ENCODE measurements at regions not wholly inside any gene's neighbourhood (a gene's known extent, or its start where the extent isn't known, plus 50 kb on each side); places are given as distances from the start of the nearest gene placed in this dataset.

DNA sequence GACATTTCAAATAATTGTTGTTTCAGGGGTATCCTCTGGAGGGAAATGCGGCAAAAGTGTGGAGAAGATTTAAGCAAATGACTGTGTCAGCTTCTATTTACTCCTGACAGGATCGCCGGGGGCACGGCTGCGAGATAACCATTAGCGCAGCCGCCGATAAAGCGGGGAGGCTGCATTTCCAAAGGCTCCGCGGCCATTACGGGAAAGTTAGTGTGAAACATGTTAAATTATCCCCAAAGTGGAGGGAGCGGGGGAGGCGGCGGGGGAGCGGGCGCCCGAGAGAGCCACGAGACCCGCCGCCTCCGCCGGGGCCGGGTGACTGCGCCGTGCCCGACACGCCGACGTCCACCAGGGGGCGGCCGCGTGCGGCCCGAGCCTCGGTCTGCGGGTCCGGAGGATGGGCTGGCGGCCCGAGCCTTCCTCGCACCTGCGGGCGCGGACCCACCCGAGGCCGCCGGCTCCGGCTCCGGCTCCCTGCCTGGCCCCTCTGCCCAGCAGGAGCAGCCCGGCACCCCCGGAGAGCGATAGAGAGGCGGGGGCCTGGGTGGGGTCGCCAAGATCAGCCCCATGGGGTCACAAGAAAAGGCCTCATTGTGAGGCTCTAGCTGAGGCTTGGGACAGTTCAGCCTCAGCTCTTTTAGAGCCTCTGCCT is 74.4 kb upstream of the PAX2 start:
- H3K9me3 Mint-ChIP-seq (ENCODE audit: low read depth, unreplicated experiment) = no peaks in the 10 kb centered on the region
- CTCF ChIA-PET = interaction anchor here (0.7 kb wide), 2 partner anchors 130 to 207 kb away, joined by 3 to 4 read pairs; no protein-coding TSS in a partner anchor
- DNase-seq = peak; percentile 63
- intact Hi-C loops (cut with micrococcal nuclease; ENCODE audit: unreplicated experiment) = loop anchor here (5.0 to 10.0 kb wide), 2 partner anchors 74 to 206 kb away; partner anchors contain the start of gene PAX2
- H3K4me3 Mint-ChIP-seq (ENCODE audit: low read depth, unreplicated experiment) = no peak overlapping the region
- no TSS peak for BruUV-seq (replicated peaks)
- TF ChIP-seq, protein P1, sequence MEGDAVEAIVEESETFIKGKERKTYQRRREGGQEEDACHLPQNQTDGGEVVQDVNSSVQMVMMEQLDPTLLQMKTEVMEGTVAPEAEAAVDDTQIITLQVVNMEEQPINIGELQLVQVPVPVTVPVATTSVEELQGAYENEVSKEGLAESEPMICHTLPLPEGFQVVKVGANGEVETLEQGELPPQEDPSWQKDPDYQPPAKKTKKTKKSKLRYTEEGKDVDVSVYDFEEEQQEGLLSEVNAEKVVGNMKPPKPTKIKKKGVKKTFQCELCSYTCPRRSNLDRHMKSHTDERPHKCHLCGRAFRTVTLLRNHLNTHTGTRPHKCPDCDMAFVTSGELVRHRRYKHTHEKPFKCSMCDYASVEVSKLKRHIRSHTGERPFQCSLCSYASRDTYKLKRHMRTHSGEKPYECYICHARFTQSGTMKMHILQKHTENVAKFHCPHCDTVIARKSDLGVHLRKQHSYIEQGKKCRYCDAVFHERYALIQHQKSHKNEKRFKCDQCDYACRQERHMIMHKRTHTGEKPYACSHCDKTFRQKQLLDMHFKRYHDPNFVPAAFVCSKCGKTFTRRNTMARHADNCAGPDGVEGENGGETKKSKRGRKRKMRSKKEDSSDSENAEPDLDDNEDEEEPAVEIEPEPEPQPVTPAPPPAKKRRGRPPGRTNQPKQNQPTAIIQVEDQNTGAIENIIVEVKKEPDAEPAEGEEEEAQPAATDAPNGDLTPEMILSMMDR (IDR thresholded peaks at IDR 0.05; ENCODE audit: unreplicated experiment) = peak; percentile 72
- H3K4me1 Mint-ChIP-seq (ENCODE audit: low read depth, unreplicated experiment) = no peaks in the 10 kb centered on the region
- no peak overlapping the region for H3K27ac Mint-ChIP-seq (ENCODE audit: unreplicated experiment)
- H3K27me3 Mint-ChIP-seq (ENCODE audit: unreplicated experiment) = peaks cover 69% of the 10 kb centered on the region
- no peaks in the 10 kb centered on the region for H3K36me3 Mint-ChIP-seq (ENCODE audit: insufficient read depth, unreplicated experiment)

DNA sequence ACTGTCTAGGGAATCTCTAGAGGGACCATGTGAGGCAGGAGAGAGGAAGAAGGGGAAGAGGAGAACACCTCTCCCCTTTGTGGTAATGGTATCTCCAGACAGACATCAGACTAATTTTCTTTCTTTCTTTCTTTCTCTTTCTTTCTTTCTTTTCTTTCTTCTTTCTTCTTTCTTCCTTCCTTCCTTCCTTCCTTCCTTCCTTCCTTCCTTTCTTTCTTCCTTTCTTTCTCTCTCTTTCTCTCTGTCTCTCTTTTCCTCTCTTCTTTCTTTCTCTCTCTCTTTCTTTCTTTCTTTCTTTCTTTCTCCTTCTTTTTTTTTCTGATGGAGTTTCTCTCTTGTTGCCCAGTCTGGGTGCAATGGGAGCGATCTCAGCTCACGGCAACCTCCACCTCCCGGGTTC is 73.2 kb upstream of the PAX2 start:
- BruUV-seq (replicated peaks) = no TSS peak
- TF ChIP-seq, protein P1 (IDR thresholded peaks at IDR 0.05; ENCODE audit: unreplicated experiment) = no peak
- Mint-ChIP-seq H3K9me3 (ENCODE audit: low read depth, unreplicated experiment) (no peaks in the 10 kb centered on the region), H3K27ac (ENCODE audit: unreplicated experiment) (no peak overlapping the region), H3K36me3 (ENCODE audit: insufficient read depth, unreplicated experiment) (no peaks in the 10 kb centered on the region), H3K27me3 (ENCODE audit: unreplicated experiment) (peaks cover 80% of the 10 kb centered on the region), H3K4me1 (ENCODE audit: low read depth, unreplicated experiment) (no peaks in the 10 kb centered on the region), H3K4me3 (ENCODE audit: low read depth, unreplicated experiment) (no peak overlapping the region)
- CTCF ChIA-PET = no interaction called here
- DNase-seq = no peak
- intact Hi-C loops (cut with micrococcal nuclease; ENCODE audit: unreplicated experiment) = loop anchor here (5.0 to 10.0 kb wide), 2 partner anchors 73 to 205 kb away; partner anchors contain the start of gene PAX2

DNA sequence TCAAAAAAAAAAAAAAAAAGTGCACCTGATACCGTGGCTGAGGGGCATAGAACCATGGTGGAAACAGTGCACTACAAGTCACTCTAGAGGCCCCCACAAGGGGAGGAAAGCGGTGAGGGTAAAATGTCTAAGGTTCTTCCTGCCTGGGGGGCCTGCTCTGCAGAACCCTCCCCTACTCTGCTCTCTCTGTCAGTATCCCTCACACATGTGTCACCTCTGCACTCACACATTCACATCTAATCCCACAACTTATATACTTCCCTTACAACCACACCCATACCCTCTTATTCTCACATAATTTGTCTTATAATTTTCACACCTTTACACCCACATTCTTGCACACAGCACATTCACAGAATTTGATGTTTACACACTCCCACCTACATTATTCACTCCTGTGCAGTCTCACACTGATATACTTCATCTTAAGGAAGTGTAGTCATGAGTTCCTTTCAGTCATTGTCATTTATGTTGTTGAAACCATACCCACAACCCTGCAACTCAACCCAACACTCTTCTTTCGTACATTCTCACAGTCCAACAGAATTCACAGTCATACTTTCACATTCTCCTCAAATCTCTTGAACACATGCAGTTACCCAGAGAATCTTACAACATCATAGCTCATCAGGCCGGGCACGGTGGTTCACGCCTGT is 68.0 kb upstream of the PAX2 start:
- no peak overlapping the region for H3K4me3 Mint-ChIP-seq (ENCODE audit: low read depth, unreplicated experiment)
- no peaks in the 10 kb centered on the region for H3K4me1 Mint-ChIP-seq (ENCODE audit: low read depth, unreplicated experiment)
- intact Hi-C loops (cut with micrococcal nuclease; ENCODE audit: unreplicated experiment) = loop anchor here (10.0 kb wide), 1 partner anchor 67 kb away; the partner anchor contains the start of gene PAX2
- CTCF ChIA-PET = no interaction called here
- H3K27me3 Mint-ChIP-seq (ENCODE audit: unreplicated experiment) = peaks cover 60% of the 10 kb centered on the region
- no peak overlapping the region for H3K27ac Mint-ChIP-seq (ENCODE audit: unreplicated experiment)
- no peaks in the 10 kb centered on the region for H3K9me3 Mint-ChIP-seq (ENCODE audit: low read depth, unreplicated experiment)
- no TSS peak for BruUV-seq (replicated peaks)
- TF ChIP-seq, protein P1 (IDR thresholded peaks at IDR 0.05; ENCODE audit: unreplicated experiment) = no peak
- DNase-seq = no peak
- no peaks in the 10 kb centered on the region for H3K36me3 Mint-ChIP-seq (ENCODE audit: insufficient read depth, unreplicated experiment)

DNA sequence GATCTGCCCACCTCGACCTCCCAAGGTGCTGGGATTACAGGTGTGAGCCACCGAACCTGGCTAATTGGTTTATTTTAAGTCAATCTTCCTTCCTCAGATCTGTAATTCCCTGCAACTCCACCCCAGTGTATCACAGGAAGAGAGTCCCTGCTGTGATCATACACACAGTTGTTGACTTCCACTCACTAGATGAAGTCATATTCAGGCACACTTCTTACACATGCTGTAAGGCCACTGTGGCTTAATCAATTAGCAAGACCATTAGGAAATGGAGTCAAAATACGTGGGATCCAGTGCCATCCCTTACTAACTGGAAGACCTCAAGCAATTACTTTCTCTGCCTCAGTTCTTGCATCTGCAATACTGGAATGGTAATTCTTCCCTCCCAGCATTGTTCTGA is 66.1 kb upstream of the PAX2 start:
- TF ChIP-seq, protein P1 (IDR thresholded peaks at IDR 0.05; ENCODE audit: unreplicated experiment) = no peak
- Mint-ChIP-seq H3K9me3 (ENCODE audit: low read depth, unreplicated experiment) (no peaks in the 10 kb centered on the region), H3K4me3 (ENCODE audit: low read depth, unreplicated experiment) (no peak overlapping the region), H3K36me3 (ENCODE audit: insufficient read depth, unreplicated experiment) (no peaks in the 10 kb centered on the region), H3K27me3 (ENCODE audit: unreplicated experiment) (peaks cover 62% of the 10 kb centered on the region), H3K27ac (ENCODE audit: unreplicated experiment) (no peak overlapping the region), H3K4me1 (ENCODE audit: low read depth, unreplicated experiment) (no peaks in the 10 kb centered on the region)
- DNase-seq = no peak
- CTCF ChIA-PET = no interaction called here
- intact Hi-C loops (cut with micrococcal nuclease; ENCODE audit: unreplicated experiment) = loop anchor here (10.0 kb wide), 1 partner anchor 65 kb away; the partner anchor contains the start of gene PAX2
- BruUV-seq (replicated peaks) = no TSS peak

Data from Calu3 (cell line).